Activated CD8-positive, alpha-beta T cell treated with anti-CD3 and anti-CD28 coated beads for 36 hours (primary cell): ENCODE measurements at regions not wholly inside any gene's neighbourhood (a gene's known extent, or its start where the extent isn't known, plus 50 kb on each side); places are given as distances from the start of the nearest gene placed in this dataset.

Experiments
- ATAC-seq: fragments of 200-7000 bp; cut with Tn5 transposase; one replicate; pipeline ENCODE4 v1.10.0; 2021; ENCODE audit warnings: mild to moderate bottlenecking, moderate library complexity
- CTCF ChIA-PET: fragments of 350-600 bp; sonication (Branson Sonifier 250); formaldehyde crosslinking; loops from one replicate; lab custom pipeline; 2021; ENCODE audit warnings: antibody characterized with exemption; lab: Charles Lee
- POLR2A ChIA-PET: fragments of 350-600 bp; sonication (Branson Sonifier 250); formaldehyde crosslinking; loops from one replicate; lab custom pipeline; 2021; ENCODE audit warnings: antibody characterized with exemption; lab: Charles Lee
- DNase-seq: peaks from one replicate; pipeline ENCODE4 v3.0.0-alpha.2; 2020
- H3K27ac Mint-ChIP-seq: one replicate; pipeline ENCODE4 v1.8.0; 2021; ENCODE audit warnings: mild to moderate bottlenecking, mixed read lengths
- H3K27me3 Mint-ChIP-seq: one replicate; pipeline ENCODE4 v1.8.0; 2021; ENCODE audit warnings: mixed read lengths
- H3K36me3 Mint-ChIP-seq: one replicate; pipeline ENCODE4 v1.8.0; 2021; ENCODE audit warnings: low read depth, mixed read lengths
- H3K4me1 Mint-ChIP-seq: one replicate; pipeline ENCODE4 v1.8.0; 2021; ENCODE audit warnings: low read depth, mixed read lengths
- H3K4me3 Mint-ChIP-seq: one replicate; pipeline ENCODE4 v1.8.0; 2021; ENCODE audit warnings: mild to moderate bottlenecking, moderate library complexity, mixed read lengths
- H3K9me3 Mint-ChIP-seq: one replicate; pipeline ENCODE4 v1.8.0; 2021; ENCODE audit warnings: mixed read lengths
- CTCF ChIP-seq: fragments of 200-600 bp; IDR thresholded peaks from one replicate; pipeline ENCODE4 v1.8.0; 2022; ENCODE audit warnings: antibody characterized with exemption, mild to moderate bottlenecking
- intact Hi-C: fragments of 100-400 bp; cut with micrococcal nuclease; formaldehyde crosslinking; loops from one replicate; pipeline ENCODE4 v1.10.0; 2022

- no peak for TF ChIP-seq CTCF
- Mint-ChIP-seq H3K4me3 (no peak overlapping the region), H3K36me3 (no peaks in the 10 kb centered on the region), H3K27ac (no peak overlapping the region), H3K27me3 (peaks cover 1% of the 10 kb centered on the region), H3K9me3 (no peaks in the 10 kb centered on the region), H3K4me1 (no peaks in the 10 kb centered on the region)
- ChIA-PET CTCF (interaction anchor here (1.1 kb wide), 1 partner anchor 10 kb away, joined by 3 read pairs; no protein-coding TSS in a partner anchor), POLR2A (no interaction called here)
- DNase-seq (no peak), ATAC-seq (no peak)
- intact Hi-C loops, result no loop called here
Measured at GRCh38 chr12:90899456-90900182, 55.4 kb downstream of the CCER1 start.

GRCh38 chr12:90897986-90898385, 57.0 kb downstream of the CCER1 start:
- DNase-seq (no peak), ATAC-seq (no peak)
- no peaks in the 10 kb centered on the region for H3K4me1 Mint-ChIP-seq

GRCh38 chr12:90897316-90897715, 57.7 kb downstream of the CCER1 start:
- H3K9me3 Mint-ChIP-seq, result no peaks in the 10 kb centered on the region
- intact Hi-C loops, result no loop called here
- H3K27me3 Mint-ChIP-seq, result peaks cover 2% of the 10 kb centered on the region
- no peak for TF ChIP-seq CTCF
- no peak overlapping the region for H3K4me3 Mint-ChIP-seq
- ChIA-PET POLR2A (no interaction called here), CTCF (no interaction called here)
- ATAC-seq (no peak), DNase-seq (no peak)
- no peak overlapping the region for H3K27ac Mint-ChIP-seq
- H3K4me1 Mint-ChIP-seq, result no peaks in the 10 kb centered on the region
- H3K36me3 Mint-ChIP-seq, result no peaks in the 10 kb centered on the region

More at GRCh38 chr12:90897986-90898385, 57.0 kb downstream of the CCER1 start:
- POLR2A ChIA-PET, result no interaction called here
- no peak overlapping the region for H3K27ac Mint-ChIP-seq
- H3K9me3 Mint-ChIP-seq, result no peaks in the 10 kb centered on the region
- no peaks in the 10 kb centered on the region for H3K36me3 Mint-ChIP-seq
- H3K4me3 Mint-ChIP-seq, result no peak overlapping the region
- TF ChIP-seq CTCF, result no peak
- CTCF ChIA-PET, result no interaction called here
- intact Hi-C loops, result no loop called here
- H3K27me3 Mint-ChIP-seq, result peaks cover 1% of the 10 kb centered on the region

GRCh38 chr12:90896821-90897220, 58.2 kb downstream of the CCER1 start:
- DNase-seq (no peak), ATAC-seq (no peak)
- Mint-ChIP-seq H3K4me3 (no peak overlapping the region), H3K27ac (no peak overlapping the region), H3K27me3 (peaks cover 3% of the 10 kb centered on the region), H3K9me3 (no peaks in the 10 kb centered on the region), H3K36me3 (no peaks in the 10 kb centered on the region), H3K4me1 (no peaks in the 10 kb centered on the region)
- intact Hi-C loops, result no loop called here
- ChIA-PET CTCF (interaction anchor here (1.2 kb wide), 1 partner anchor 25 kb away, joined by 3 read pairs; no protein-coding TSS in a partner anchor), POLR2A (no interaction called here)
- no peak for TF ChIP-seq CTCF

- Mint-ChIP-seq H3K36me3 (no peaks in the 10 kb centered on the region), H3K27me3 (peaks cover 3% of the 10 kb centered on the region), H3K9me3 (no peaks in the 10 kb centered on the region), H3K4me1 (no peaks in the 10 kb centered on the region), H3K4me3 (no peak overlapping the region), H3K27ac (no peak overlapping the region)
- CTCF ChIA-PET, result interaction anchor here (1.2 kb wide), 1 partner anchor 26 kb away, joined by 3 read pairs; no protein-coding TSS in a partner anchor
- POLR2A ChIA-PET, result no interaction called here
- ATAC-seq, result no peak
- no peak for DNase-seq
- TF ChIP-seq CTCF, result no peak
- intact Hi-C loops, result no loop called here
Measured at GRCh38 chr12:90896164-90896563, 58.8 kb downstream of the CCER1 start.
